Spleen (tissue), 7 donors: ENCODE measurements at regions not wholly inside any gene's neighbourhood (a gene's known extent, or its start where the extent isn't known, plus 50 kb on each side); places are given as distances from the start of the nearest gene placed in this dataset.

Source experiments
- POLR2A ChIP-seq, 3 donors: fragments of 450-650 bp; IDR thresholded peaks; one replicate each; pipeline ENCODE4 v1.5.1; 2017; ENCODE audit warnings: antibody characterized with exemption in 3 of 3, mild to moderate bottlenecking in 1 of 3
- TF ChIP-seq, protein P1 (sequence below), 11 experiments: fragments of 200-600 bp in 7 of 11; fragments of 450-650 bp in 4 of 11; sonication (generic) in 4 of 11; IDR thresholded peaks in 8 of 11; conservative IDR thresholded peaks in 3 of 11; 1 replicate in 7 of 11; 2 replicates in 4 of 11; pipeline versions ENCODE4 v1.4.0 to v1.8.0; 2016 to 2021; ENCODE audit warnings: antibody characterized with exemption in 11 of 11, inconsistent platforms in 4 of 11, mild to moderate bottlenecking in 1 of 11
- donor health status: DM: no; HTN: no; CAD: no; lungs with moderate emphysema.
- donor health status: DM: no; HTN: no; CAD: no.
- donor health status: DM: no; HTN: no; CAD: no.

DNA sequence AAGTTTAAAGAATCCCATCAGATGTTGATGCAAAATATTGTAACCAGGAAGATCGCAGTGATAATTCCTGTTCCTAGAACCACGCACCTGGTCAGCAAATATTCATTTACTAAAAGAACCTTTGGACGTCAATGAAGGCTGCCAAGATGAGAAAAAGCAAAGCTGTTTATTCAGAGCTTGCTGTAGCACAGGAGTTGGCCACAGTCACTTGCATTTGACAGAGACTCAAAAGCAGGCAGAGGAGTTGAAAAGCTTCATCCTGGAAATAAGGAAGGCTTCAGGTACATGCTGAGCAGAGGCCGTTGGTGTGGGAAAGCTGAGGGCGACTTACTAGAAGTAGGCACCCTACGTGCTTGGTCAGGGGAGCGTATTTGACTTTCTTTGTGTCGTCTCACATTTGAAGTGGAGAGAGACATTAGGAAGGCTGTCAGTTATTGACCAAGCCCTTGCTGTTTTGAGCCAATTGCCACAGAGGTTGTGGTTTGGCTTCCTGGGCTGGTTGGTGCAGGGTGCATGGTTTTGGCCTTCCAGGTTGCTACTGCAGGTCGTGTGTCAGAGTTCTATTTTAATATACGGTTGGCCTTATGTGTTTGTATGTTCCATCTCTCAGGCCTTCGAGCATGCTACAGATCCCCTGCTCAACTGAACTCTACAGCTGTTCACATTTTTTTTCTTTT lies 289.6 kb downstream of the METTL4 start:
- TF ChIP-seq, protein P1, sequence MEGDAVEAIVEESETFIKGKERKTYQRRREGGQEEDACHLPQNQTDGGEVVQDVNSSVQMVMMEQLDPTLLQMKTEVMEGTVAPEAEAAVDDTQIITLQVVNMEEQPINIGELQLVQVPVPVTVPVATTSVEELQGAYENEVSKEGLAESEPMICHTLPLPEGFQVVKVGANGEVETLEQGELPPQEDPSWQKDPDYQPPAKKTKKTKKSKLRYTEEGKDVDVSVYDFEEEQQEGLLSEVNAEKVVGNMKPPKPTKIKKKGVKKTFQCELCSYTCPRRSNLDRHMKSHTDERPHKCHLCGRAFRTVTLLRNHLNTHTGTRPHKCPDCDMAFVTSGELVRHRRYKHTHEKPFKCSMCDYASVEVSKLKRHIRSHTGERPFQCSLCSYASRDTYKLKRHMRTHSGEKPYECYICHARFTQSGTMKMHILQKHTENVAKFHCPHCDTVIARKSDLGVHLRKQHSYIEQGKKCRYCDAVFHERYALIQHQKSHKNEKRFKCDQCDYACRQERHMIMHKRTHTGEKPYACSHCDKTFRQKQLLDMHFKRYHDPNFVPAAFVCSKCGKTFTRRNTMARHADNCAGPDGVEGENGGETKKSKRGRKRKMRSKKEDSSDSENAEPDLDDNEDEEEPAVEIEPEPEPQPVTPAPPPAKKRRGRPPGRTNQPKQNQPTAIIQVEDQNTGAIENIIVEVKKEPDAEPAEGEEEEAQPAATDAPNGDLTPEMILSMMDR (IDR thresholded peaks at IDR 0.05 in 8 of 11, conservative IDR thresholded peaks at IDR 0.05 in 3 of 11): no peak
- TF ChIP-seq POLR2A (IDR thresholded peaks at IDR 0.05): no peak
